ENCODE measurements at regions not wholly inside any gene's neighbourhood (a gene's known extent, or its start where the extent isn't known, plus 50 kb on each side); places are given as distances from the start of the nearest gene placed in this dataset.

GRCh38 chr2:34601561-34601960 is 1002.5 kb upstream of the FAM98A start:
- Histone ChIP-seq H3K4me1 (replicated peaks in 1 of 4; ENCODE audit: control insufficient read depth in 3 of 4, insufficient read depth in 4 of 4, low read length in 3 of 4) (no peaks in the 10 kb centered on the region), H2AFZ (ENCODE audit: low read length) (no peak overlapping the region), H3K9ac (replicated peaks in 1 of 4; ENCODE audit: extremely low read depth in 1 of 4, low read depth in 3 of 4, low read length in 3 of 4) (no peak overlapping the region), H3K56ac (replicated peaks; ENCODE audit: insufficient read length, low read depth, low read length) (no peak overlapping the region), H3K18ac (ENCODE audit: extremely low read depth, low read length) (no peak overlapping the region), H2BK120ac (replicated peaks; ENCODE audit: low read depth, low read length) (no peak overlapping the region), H3K4me2 (ENCODE audit: insufficient read depth in 1 of 2, low read depth in 2 of 2, low read length in 2 of 2) (no peak overlapping the region), H3K79me2 (ENCODE audit: control insufficient read depth in 1 of 2, insufficient read depth in 2 of 2, low read length in 2 of 2) (no peaks in the 10 kb centered on the region), H2BK15ac (ENCODE audit: low read length) (no peak overlapping the region), H3K79me1 (ENCODE audit: low read depth, low read length) (no peaks in the 10 kb centered on the region), H3K4me3 (ENCODE audit: extremely low read depth in 1 of 4, insufficient read depth in 2 of 4, low read depth in 3 of 4, low read length in 4 of 4) (no peak overlapping the region), H4K5ac (ENCODE audit: insufficient read length, low read depth, low read length) (no peak overlapping the region), H4K20me1 (replicated peaks in 1 of 2; ENCODE audit: control insufficient read depth in 1 of 2, insufficient read depth in 2 of 2, low read length in 2 of 2) (no peaks in the 10 kb centered on the region), H3K9me3 (ENCODE audit: insufficient read depth in 2 of 2, low read depth in 1 of 2, low read length in 1 of 2) (no peaks in the 10 kb centered on the region), H2BK5ac (ENCODE audit: low read depth, low read length) (no peak overlapping the region), H3K14ac (ENCODE audit: insufficient read length) (no peak overlapping the region), H3K23me2 (ENCODE audit: low read depth, low read length) (no peaks in the 10 kb centered on the region; the same call in 1 of the 2 replicates), H4K8ac (ENCODE audit: extremely low read depth, insufficient read depth, low read length) (no peak overlapping the region), H3K27ac (ENCODE audit: low read depth, low read length) (no peak overlapping the region), H4K91ac (replicated peaks; ENCODE audit: insufficient read length, low read length) (no peak overlapping the region), H3K4ac (replicated peaks; ENCODE audit: insufficient read length, low read depth, low read length) (no peak overlapping the region), H2AK5ac (ENCODE audit: low read depth, low read length) (no peak overlapping the region), H3K23ac (ENCODE audit: insufficient read length) (no peak overlapping the region), H2BK20ac (ENCODE audit: low read length) (no peak overlapping the region), H2BK12ac (ENCODE audit: low read depth, low read length) (no peak overlapping the region), H3K36me3 (ENCODE audit: control insufficient read depth in 2 of 4, insufficient read depth in 4 of 4, low read length in 3 of 4) (no peaks in the 10 kb centered on the region), H3K27me3 (replicated peaks in 1 of 4; ENCODE audit: control insufficient read depth in 3 of 4, extremely low read depth in 1 of 4, insufficient read depth in 3 of 4, low read length in 3 of 4) (no peaks in the 10 kb centered on the region)
- TF ChIP-seq CEBPB (IDR thresholded peaks at IDR 0.05; ENCODE audit: low read depth, low read length) (no peak), POLR2AphosphoS5 (IDR thresholded peaks at IDR 0.05; ENCODE audit: low read depth, low read length) (no peak), JUND (IDR thresholded peaks at IDR 0.05; ENCODE audit: low read length) (no peak), JUN (IDR thresholded peaks at IDR 0.05; ENCODE audit: low read depth, low read length) (no peak), SIN3A (conservative IDR thresholded peaks at IDR 0.05 in 1 of 2, IDR thresholded peaks at IDR 0.05 in 1 of 2; ENCODE audit: low read depth in 1 of 2, low read length in 2 of 2) (no peak), EGR1 (IDR thresholded peaks at IDR 0.05; ENCODE audit: borderline replicate concordance, low read depth, low read length) (no peak), FOSL1 (IDR thresholded peaks at IDR 0.05; ENCODE audit: insufficient read depth, low read depth, low read length) (no peak), TEAD4 (IDR thresholded peaks at IDR 0.05; ENCODE audit: low read depth, low read length) (no peak), POLR2A (IDR thresholded peaks at IDR 0.05; ENCODE audit: control extremely low read depth in 1 of 2, low read depth in 2 of 2, low read length in 2 of 2) (no peak)
- ChIA-PET POLR2A (ENCODE audit: partially characterized antibody) (no interaction called here), CTCF (ENCODE audit: partially characterized antibody) (no interaction called here)
- 91% methylated on average over 2 of the region's 2 CpGs; no CpG with 5 or more reads in 1 of the 2 experiments for WGBS, 2 experiments (ENCODE audit: extremely low coverage in 1 of 2, insufficient coverage in 1 of 2, insufficient read length in 1 of 2, insufficient replicate concordance in 2 of 2, low coverage in 1 of 2, low lambda C conversion rate in 2 of 2, missing lambda C conversion rate in 1 of 2)
- no peak for DNase-seq (ENCODE audit: low read depth in 1 of 2, low spot score in 2 of 2)
- no peak for FAIRE-seq

Data from H1 (cell line).